GM18867 (cell line): ENCODE measurements at regions not wholly inside any gene's neighbourhood (a gene's known extent, or its start where the extent isn't known, plus 50 kb on each side); places are given as distances from the start of the nearest gene placed in this dataset.
"Not testable (repeated sequence)": the region's sequence is repeated elsewhere in the genome, so short reads cannot be mapped to it uniquely, and the experiment has no call there.

Experiments used
- ATAC-seq: cut with Tn5 transposase; IDR thresholded peaks from one replicate; pipeline ENCODE4 v1.9.1; 2021; ENCODE audit warnings: mild to moderate bottlenecking, moderate library complexity; ENCODE audit not compliant: unreplicated experiment

DNA sequence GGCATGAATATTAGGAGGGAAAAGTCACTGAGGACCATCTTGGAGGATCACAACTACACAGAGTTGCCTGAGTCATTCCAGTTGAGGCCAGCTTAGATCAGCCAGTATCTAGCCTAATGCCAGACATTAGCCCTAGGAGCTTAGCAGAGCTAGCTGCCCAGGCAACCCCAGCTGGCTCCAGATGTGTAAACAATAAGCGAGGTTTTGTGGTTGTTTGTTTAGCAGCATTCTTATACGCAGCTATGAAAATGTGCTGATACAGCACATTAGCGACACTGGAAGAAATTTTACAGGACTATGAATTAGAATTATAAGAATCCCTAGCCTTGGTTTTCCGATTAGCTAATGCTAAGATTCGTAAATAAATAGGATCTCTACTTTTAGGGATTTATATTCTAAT is 59.3 kb downstream of the BTBD3 start:
- ATAC-seq, result no peak

DNA sequence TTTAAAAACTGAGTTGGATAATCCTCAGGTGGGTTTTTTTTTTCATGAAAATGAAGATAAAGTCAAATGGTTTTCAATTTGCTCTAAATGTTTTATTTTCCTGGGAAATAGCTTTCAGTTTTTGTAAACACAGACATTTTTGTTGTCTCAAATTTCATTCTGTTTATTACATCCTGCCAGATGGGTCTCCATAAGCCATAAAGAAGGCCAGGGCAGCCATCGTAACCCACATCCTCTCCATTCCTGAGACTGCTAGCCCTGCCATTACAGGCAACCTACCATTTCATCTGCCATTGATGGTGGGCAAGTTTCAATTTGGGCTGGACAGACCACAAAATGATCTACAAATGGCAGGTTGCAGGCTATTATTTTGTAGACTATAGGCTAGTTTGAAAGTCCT is 60.8 kb downstream of the BTBD3 start:
- ATAC-seq, result no peak

DNA sequence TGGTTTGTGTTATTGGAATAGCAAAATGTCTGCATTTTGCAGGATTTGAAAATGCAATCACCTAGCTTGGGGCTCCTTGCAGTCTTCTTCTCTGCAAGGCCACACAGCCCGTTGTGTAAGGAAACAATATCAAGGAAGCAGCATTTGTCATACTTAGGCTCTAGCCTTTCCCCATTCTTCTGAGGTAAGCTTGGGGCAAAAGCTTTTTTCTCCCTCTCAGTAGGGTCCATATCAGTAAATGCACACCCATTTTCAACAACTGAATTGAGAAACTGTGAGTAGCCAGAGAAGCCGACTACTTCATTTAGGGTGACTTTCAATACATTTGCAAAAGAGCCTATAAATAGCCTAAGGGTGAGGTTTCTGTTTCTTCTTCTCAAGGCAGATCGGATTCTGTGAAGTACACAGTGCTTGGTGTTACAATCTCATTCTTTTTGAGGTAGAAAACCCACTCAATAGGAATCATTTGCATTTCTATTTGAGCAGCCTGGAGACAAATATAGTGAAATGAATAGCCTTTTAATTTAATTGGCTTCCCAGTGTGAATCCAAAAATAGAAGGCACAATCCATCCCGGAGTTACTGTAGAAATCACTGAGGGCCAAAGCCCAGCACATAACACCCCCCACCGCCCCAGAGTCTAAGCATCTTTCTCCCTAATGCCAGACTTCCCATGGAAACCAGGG is 61.8 kb downstream of the BTBD3 start:
- ATAC-seq, result peak; percentile 93

DNA sequence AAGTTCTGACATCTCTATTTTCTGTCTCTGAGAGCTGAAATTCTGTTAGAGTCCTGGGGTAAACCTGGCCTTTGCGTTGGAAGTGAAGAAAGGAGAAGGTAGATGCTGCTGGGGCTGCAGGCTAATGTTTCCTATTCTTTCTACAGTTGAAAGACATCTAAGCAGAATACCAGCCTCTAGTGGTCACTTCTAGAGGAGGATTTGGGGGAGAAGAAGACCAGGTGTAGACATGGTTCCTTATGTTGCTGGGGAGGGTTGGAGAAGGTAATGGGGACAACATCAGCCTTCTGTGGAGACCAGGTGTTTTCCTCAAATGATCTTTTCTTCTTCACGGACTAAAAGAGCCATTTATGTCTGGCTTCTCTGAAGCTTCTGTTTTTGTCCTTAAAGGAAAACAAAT is 62.6 kb downstream of the BTBD3 start:
- no peak for ATAC-seq

DNA sequence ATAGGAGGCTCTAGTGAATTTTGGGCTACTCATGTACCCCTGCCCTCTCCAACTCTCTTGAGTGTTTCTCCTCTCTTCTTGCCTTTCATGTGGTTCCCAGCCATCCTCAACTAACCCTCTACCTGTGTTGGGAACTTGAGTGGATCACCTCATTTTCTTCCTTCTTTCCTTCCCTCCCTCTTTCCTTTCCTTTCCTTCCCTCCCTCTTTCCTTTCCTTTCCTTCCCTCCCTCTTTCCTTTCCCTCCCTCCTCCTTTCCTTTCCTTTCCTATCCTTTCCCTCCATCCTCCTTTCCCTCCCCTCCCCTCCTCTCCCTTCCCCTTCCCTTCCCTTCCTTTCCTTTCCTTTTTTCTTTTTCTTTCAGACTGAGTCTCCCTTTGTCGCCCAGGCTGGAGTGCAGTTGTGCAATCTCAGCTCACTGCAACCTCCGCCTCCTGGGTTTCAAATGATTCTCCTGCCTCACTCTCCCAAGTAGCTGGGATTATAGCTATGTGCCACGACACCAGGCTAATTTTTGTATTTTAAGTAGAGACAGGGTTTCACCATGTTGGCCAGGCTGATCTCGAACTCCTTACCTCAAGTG is 63.8 kb downstream of the BTBD3 start:
- no peak for ATAC-seq

DNA sequence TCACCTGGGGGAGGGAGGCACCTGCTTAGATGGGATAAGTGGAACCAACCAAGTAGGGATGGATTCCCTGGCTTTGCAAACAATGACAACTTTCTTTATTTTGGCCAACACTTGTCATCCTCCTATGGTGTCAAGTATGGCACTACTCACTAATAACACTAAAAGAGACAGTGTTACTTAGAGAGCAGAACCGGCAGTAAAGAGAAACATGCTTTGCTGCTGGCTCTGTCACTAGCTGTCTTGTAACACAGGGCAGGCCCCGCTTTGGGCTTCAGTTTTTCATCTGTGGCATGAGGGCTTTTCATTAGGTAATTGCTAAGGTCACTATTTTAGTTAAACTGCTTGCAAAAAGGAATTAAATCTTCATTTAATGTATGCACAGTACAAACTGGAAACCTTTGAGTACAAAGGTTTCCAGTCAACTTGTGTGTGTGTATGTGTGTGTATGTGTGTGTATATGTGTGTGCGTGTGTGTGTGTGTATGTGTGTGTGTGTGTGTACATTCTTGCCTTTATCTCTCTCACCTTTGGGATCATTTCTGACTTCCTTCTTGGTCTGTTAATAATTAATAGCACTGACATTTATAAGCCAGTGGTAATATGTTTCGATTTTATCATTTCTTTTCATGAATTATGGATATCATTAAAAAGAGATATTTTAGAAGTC is 64.7 kb downstream of the BTBD3 start:
- no peak for ATAC-seq

DNA sequence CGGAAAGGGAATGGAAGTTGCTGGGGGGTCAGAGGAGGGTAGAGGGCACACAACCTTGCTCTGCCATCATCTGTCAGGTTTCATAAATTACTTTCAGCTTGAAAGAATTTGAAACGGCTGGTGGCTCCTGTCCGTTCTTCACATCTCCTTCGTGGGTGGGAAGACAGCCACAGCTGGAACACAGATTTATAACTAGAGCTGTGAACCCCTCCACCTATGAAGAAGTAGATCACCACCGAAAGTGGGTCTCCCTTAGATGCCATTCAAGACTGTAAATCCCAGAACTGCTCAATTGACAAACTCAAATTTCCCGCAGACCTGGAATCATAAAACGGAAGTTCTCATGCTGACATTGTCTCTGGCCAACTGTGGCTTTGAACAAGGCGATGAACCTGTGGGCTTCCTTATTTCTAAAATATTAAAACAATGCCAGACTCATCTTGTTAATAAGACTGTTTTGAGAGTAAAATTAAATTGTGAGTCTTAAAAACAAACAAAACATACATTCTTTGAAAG is 65.3 kb downstream of the BTBD3 start:
- no peak for ATAC-seq

DNA sequence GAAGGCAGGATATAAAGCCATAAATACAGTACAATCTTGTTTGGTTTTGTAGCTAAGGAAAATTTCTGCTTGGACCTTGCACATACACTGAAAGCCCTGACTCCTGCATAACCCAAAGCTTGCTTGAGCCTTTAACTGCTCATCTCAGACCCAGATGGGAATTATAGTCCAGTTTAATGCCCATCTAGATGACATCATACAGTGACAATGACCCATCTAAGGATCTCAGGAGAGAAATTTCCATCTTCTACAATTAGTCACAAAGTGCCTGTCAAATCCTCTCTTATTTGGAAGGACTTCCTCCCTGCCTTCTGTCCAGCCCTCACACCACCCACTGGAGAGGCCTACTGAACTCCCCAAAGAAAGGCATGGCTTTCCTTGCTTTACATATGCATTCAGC is 69.3 kb downstream of the BTBD3 start:
- ATAC-seq, result no peak

DNA sequence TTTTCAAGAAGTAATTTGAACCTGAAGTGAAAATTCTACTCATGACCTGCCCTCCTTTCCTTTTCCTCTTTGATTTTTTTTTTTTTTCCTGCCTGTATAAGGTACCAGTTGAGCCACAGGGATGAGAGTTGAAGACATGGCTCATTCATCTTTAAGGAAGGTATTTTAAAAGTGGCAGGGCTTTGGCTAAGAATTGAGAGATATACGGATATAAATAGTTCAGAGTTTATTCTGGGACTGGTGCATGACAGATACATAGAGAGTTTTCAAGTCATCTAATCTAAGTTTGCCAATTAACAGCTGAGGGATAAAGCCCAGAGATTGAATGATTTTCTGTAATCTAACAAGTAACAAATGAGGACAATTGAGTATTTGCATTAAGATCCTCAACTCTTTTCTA is 69.8 kb downstream of the BTBD3 start:
- ATAC-seq, result no peak

DNA sequence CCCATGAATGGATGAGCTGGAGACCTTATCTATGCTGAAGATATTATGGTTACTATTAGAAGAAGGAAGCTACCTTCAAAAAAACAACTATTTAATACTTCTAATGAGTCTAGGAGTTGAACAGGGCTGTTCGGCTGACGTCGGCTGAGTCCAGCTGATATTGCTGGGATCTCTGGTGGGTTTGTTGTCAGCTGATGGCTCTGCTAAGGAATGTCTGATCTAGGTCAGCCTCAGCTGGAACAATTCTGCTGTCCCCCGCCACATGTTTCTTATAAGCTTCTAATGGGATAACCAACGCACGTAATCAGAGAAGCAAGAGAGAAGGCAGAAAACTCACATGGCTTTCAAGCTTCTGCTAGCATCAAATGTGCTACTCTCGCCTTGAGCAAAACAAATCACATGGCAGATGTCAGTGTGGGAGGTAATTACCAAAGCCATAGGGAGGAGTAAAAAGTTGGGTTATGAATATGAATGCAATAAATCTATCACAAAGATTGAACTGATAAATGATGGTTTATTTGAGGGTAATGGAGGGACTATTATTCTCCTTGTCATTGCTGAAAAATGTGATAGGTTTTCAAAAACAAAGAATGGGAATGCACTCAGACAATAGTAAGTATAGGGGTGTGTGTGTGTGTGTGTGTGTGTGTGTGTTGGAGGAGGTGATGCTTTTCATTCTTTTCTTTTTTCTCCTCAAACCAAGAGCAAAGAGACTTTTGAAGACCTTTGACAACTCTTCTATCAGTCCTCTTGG is 71.5 kb downstream of the BTBD3 start:
- ATAC-seq, result no peak

DNA sequence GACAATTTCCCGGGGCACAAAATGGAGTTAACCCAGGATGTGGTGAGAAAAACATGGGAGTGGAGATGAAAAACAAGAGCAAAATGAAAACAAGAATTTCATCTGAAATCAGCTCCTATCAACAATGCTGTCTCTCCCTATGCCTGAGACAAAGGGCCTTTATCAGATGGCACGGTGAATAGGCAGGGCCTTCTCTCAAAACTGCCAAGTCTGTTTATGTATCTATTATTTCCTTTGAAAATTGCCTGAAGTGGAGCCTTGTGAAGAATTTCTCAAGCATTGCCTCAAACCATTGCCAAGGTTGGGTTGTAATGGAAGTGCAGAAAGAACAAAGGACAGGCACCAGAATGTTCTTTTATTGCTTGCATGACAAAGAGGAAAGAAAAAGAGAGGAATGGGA is 74.7 kb downstream of the BTBD3 start:
- no peak for ATAC-seq

DNA sequence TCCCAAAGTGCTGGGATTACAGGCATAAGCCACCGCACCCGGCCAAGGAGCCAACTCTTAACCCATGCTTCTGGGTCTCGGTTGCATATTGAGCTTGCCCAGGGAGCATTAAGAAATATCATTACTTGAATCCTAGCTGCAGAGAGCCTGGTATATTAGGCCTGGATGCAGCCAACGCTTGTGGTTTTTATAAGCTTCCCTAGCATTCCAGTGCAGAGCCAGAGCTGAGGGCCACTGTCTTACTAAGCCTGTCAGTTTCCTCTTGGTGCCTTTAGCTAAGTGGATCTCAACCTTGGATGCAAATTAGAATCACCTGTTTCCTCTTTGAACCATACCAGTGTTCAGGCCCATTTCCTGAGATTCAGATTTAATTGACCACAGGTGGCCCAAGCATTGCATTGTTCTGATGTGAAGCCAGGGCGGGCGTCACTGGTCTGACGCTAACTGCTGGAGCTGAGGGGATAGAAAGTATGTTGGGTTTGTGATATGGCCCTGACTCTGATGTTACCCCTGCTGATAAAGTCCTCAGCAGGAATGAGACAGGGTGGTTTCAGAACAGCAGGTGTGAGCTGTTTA is 76.3 kb downstream of the BTBD3 start:
- ATAC-seq, result no peak

DNA sequence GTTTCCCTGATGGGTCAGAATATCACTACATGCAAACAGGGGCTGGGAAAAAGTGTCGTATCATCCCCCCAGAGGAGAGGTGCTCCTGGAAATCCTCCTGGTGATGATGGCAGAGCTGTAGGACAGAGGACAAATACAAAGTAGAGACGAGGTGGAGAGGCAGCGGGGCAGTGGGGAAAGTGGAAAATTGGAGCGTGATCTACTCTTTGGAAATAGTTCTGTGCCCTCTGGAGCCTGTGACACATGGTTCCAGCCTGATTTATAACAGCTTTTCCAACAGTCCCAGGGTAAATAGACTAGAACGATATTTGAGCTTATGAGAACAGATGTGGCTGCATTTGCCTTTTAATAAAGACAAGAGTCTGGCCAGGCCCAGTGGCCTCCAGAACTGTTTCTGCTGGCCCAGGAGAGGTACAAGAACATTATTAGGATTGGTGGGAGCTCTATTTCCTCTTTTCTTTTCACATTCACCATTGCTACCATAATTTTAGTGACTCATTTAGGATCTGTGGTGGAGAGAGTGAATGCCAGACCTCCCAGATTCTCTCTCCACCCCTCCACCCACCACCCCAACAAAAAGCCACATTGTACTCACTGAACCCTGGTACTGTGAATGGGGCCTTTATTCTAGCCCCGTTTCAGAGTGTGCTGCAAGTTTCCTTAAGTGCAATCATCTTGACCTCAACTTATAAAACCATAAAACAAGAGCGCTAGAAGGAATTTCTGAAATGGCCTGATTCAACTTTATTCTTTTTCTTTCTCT is 78.3 kb downstream of the BTBD3 start:
- ATAC-seq, result no peak

DNA sequence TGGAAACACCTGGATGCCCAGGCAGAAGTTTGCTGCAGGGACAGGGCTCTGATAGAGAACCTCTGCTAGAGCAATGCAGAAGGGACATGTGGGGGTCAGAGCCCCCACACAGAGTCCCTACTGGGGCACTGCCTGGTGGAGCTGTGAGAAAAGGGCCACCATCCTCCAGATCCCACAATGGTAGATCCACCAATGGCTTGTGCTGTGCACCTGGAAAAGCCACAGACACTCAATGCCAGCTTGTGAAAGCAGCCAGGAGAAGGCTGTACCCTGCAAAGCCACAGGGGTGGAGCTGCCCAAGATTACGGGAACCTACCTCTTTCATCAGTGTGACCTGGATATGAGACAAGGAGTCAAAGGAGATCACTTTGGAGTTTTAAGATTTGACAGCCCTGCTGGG is 87.1 kb downstream of the BTBD3 start:
- not testable (repeated sequence) for ATAC-seq

DNA sequence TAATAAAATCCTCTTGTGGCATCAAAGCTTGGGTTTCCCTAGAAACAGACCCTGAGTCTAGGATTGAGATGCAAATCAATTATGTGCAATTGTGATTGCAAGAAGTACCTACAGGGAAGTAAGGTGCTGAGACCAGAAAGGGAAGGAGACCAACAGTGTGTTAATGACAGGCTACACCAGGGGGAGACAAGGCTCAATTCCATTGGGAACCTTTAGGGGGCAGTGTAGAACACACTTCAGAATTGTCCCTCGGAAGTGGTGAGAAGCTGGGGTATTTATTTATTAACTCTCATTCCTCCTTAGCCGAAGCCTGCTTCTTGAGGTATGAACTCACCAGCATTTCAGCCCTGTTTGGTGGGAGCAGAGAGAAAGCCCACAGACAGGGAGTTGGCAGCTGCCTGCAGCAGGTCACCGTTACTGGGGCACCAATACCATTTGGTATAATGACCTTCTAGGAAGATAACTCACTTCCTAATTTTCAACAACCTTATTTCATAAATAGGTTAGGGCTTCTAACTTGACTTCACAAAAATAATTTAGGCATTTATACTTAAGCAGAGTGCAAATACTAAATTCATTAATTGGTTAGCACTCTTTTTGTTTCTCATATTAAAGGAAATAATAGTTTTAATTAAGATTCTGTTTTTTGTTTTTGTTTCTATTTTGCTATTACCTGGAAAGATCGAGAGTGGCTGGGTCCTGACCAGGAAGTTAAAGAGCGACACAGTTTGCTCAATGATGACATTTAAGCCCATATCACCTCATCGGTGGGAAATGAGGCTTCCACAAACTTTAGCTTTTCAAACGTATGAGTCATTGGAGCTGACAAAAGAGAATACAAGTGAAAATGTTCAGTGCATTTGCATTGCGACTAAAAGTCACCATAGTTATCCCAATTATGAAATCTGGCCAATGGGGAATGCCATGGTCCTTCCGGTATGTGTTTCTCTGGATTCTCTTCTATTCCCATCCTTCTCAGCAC is 94.8 kb downstream of the BTBD3 start:
- peak; percentile 96 for ATAC-seq

DNA sequence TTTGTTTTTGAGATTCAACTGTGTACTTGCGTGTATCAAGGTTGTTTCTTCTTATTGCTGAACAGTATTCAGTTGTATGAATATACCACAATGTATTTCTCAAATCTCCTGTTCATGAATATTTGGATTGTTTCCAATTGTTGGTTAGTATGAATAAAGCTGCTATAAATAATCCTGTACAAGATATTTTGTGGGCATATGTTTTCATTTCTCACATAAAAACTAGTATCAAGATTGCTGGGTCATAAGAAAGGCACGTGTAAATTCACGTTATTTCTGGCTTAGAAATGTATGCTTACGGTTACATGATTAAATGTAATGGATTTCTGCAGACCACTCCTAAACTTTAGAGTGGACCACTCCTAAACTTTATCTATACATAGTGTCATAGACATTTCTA is 96.6 kb downstream of the BTBD3 start:
- no peak for ATAC-seq

DNA sequence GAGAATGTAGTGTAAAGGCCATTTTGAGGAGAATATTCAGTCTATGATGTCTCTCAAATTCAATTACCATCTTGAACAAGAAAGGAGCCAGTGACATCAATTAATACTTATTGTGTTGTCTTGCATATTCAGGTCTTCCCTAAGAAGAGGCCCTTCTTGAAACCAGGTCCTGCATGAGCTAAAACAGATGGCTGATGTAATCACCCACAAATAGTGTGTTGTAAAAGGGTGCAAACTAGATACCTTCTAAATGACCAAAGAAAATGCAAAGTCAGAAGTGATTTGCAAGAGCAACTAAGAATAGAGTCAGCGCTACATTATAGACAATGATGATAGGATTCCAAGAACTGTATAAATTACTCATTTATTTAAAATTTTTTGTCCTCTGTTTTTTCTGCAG is 97.0 kb downstream of the BTBD3 start:
- no peak for ATAC-seq

DNA sequence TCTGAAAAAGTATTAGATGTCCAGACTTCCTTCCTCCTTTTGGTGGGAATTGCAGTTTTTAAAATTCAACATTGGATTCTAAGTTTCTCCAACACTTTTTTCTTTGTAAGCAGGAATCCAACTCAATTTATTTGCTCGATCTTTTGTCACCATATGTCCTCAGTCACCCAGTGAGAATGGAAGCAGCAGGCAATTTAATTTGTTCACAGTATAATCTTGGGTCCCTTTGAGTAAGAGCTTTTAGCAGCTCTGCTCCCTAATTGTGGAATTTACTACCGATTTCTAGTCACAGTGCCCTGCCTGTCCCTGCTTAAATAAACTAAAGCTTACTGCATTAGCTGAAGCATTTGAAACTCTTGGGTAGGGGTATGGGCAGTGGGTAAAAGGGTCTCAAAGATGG is 98.6 kb downstream of the BTBD3 start:
- no peak for ATAC-seq

DNA sequence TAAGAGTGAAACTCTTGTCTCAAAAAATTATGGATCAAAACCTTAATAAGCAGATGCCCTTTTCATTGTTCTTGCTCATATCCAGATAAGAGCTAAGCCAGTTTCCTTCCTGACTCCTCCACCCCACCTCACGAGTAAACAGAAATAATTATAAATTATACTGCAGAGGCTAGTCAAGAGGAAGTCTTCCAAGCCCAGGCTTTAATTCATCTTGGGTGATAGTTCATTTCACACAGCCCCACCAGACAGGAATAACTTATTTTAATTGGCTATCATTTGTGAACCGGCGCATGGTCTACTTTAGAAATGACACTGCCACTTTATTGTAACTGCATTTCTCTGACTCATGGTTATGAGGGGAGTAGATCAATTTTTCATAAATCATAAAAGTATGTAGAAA is 102.0 kb downstream of the BTBD3 start:
- ATAC-seq, result no peak
